BE2C (cell line): ENCODE measurements at regions not wholly inside any gene's neighbourhood (a gene's known extent, or its start where the extent isn't known, plus 50 kb on each side); places are given as distances from the start of the nearest gene placed in this dataset.

Experiments used
- DNase-seq: peaks from one replicate; pipeline ENCODE4 v3.0.0-alpha.2; 2020
- H3K27me3 ChIP-seq: fragments of 250-450 bp; sonication (Bioruptor Pico); 2 replicates; pipeline ENCODE4 v1.5.1; 2020; ENCODE audit warnings: mild to moderate bottlenecking
- H3K36me3 ChIP-seq: fragments of 250-450 bp; sonication (Bioruptor Pico); 2 replicates; pipeline ENCODE4 v1.5.1; 2020; ENCODE audit warnings: mild to moderate bottlenecking
- H3K4me1 ChIP-seq: fragments of 250-450 bp; sonication (Bioruptor Pico); 2 replicates; pipeline ENCODE4 v1.5.1; 2020
- H3K4me3 ChIP-seq: 2 replicates; pipeline ENCODE4 v1.5.1; 2011; ENCODE audit warnings: low read depth, low read length
- H3K9me3 ChIP-seq: fragments of 250-450 bp; sonication (Bioruptor Pico); 2 replicates; pipeline ENCODE4 v1.5.1; 2020
- TF ChIP-seq, protein P1 (sequence below): IDR thresholded peaks from 2 replicates; pipeline ENCODE4 v1.5.1; 2012; ENCODE audit warnings: mild to moderate bottlenecking, low read depth, low read length

DNA sequence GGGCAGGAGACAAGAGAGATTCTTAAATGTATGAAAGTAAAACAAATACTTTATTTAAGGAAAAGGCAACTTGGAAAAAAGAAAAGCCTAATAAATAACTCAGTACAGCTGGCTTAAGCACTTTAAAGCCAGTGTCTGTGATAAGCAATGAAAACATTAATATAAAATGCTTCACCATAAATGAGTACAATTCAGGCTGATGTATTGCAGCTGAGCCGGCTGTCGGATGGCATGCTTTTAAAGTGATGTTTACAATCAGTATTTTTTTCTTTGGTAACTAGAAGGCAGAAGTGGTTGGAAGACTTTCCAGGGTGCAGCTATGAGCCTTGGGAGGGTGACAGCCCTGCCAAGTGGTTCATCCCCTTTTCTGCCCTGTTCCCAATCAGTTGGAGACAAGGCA lies 58.7 kb upstream of the CELF4 start:
- Histone ChIP-seq H3K27me3 (no peaks in the 10 kb centered on the region), H3K4me3 (no peak overlapping the region), H3K4me1 (no peaks in the 10 kb centered on the region), H3K9me3 (no peaks in the 10 kb centered on the region), H3K36me3 (no peaks in the 10 kb centered on the region)
- DNase-seq = no peak
- TF ChIP-seq, protein P1, sequence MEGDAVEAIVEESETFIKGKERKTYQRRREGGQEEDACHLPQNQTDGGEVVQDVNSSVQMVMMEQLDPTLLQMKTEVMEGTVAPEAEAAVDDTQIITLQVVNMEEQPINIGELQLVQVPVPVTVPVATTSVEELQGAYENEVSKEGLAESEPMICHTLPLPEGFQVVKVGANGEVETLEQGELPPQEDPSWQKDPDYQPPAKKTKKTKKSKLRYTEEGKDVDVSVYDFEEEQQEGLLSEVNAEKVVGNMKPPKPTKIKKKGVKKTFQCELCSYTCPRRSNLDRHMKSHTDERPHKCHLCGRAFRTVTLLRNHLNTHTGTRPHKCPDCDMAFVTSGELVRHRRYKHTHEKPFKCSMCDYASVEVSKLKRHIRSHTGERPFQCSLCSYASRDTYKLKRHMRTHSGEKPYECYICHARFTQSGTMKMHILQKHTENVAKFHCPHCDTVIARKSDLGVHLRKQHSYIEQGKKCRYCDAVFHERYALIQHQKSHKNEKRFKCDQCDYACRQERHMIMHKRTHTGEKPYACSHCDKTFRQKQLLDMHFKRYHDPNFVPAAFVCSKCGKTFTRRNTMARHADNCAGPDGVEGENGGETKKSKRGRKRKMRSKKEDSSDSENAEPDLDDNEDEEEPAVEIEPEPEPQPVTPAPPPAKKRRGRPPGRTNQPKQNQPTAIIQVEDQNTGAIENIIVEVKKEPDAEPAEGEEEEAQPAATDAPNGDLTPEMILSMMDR = no peak

DNA sequence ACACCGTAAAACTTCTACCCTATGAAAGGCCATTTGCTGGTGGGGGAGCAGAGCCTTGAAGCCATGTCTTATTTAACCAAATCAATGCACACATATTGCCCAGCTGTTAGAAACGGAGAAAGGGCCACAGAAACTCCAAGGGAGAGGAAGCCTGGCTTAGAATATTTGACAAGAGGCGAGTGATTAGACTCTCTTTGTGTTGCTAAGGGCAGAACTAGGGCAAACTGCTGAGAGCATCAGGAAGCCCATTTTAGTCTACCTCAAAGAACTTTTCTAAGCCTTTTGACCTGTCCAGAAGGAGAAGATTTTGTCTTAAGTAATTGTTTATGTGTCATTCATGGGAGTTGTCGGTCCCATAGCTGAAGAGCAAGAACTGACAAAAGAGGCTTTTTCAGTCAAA lies 54.4 kb upstream of the CELF4 start:
- no peak overlapping the region for H3K4me3 ChIP-seq
- no peaks in the 10 kb centered on the region for H3K36me3 ChIP-seq
- DNase-seq = no peak
- H3K9me3 ChIP-seq = no peaks in the 10 kb centered on the region
- H3K27me3 ChIP-seq = no peaks in the 10 kb centered on the region
- TF ChIP-seq, protein P1 = no peak
- H3K4me1 ChIP-seq = no peaks in the 10 kb centered on the region

DNA sequence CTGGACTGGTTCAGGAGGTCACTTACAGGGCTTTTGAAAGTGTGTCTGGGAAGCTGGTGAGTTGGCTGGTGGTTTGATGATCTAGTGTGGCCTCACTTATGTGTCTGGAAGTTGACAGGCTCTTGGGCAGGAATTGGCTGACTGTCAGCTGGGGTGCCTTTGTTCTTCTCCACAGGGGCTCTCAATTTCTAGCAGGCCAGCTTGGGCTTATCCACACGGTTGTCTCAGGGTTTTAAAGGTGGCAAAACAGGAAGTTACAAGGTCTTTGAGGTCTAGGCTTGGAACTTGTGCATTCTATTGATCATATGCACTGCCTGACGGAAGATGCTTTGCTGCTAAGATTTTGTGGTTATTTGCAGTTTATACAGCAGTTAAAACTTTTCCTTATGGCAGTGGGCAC lies 52.0 kb upstream of the CELF4 start:
- Histone ChIP-seq H3K4me3 (no peak overlapping the region), H3K9me3 (no peaks in the 10 kb centered on the region), H3K27me3 (no peaks in the 10 kb centered on the region), H3K36me3 (no peaks in the 10 kb centered on the region), H3K4me1 (no peaks in the 10 kb centered on the region)
- TF ChIP-seq, protein P1 = no peak
- no peak for DNase-seq
